ENCODE measurements at regions not wholly inside any gene's neighbourhood (a gene's known extent, or its start where the extent isn't known, plus 50 kb on each side); places are given as distances from the start of the nearest gene placed in this dataset.
A peak's percentile ranks its signal among the peaks of the same experiment; 100 is the strongest.

DNA sequence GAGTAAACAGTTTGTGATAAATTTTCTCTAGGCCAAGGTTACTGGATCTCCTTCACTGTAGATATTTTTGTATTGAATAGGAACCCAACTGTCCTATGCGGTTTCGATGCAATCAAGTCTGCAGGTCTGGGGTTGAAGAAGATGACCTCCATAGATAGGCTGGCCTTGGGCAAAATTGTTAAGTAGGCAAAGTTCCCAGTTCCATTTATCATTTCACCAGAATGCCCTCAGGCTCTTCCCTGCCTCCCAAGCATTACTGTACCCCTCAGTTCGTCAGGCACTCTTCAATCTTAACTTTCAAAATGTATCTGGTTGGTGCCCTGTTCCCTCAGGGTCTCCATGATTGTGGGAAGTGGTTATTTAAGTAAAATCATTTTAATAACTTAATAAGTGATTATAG lies 1802.9 kb upstream of the WWC1 start:
- intact Hi-C loops (cut with DNase I): no loop called here
- 56 to 82% methylated on average over 3 of the region's 3 CpGs for WGBS, 2 donors
- Histone ChIP-seq H3K27ac (ENCODE audit: low read depth in 1 of 2, low read length in 2 of 2) (no peak overlapping the region), H3K4me1 (ENCODE audit: control insufficient read depth in 1 of 2, insufficient read depth in 2 of 2, low read length in 2 of 2) (no peaks in the 10 kb centered on the region), H3K9me3 (ENCODE audit: control insufficient read depth, low read length) (no peaks in the 10 kb centered on the region), H3K27me3 (ENCODE audit: control insufficient read depth in 1 of 2, insufficient read depth in 2 of 2, low read length in 1 of 2) (no peaks in the 10 kb centered on the region), H3K4me3 (ENCODE audit: low read length in 2 of 2) (no peak overlapping the region), H3K36me3 (ENCODE audit: control insufficient read depth in 1 of 2, insufficient read depth in 2 of 2, low read length in 1 of 2) (no peaks in the 10 kb centered on the region)
- no peak for ATAC-seq (ENCODE audit: low FRiP score)
- no peak for DNase-seq

DNA sequence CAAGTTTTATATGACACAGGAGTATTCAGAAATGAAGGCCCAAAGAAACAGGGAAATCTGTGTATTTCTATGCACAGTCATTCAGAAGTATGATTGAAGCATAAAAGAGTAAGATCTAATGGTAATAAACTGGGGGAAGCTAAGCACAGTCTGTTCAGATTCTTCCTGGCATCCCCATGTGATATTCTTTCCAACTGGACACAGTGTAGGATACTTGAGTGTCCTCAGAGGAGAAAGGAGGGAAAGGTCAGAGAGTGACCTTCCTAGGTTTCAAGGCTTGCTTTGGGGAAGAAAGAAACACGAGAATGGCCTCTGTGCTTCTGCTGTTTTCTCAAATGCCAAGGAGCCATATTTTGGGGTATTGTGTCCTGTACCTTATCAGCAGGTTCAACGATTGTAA lies 1798.4 kb upstream of the WWC1 start:
- Histone ChIP-seq H3K4me1 (ENCODE audit: control insufficient read depth in 1 of 2, insufficient read depth in 2 of 2, low read length in 2 of 2) (no peaks in the 10 kb centered on the region), H3K4me3 (ENCODE audit: low read length in 2 of 2) (no peak overlapping the region), H3K9me3 (ENCODE audit: control insufficient read depth, low read length) (no peaks in the 10 kb centered on the region), H3K27ac (ENCODE audit: low read depth in 1 of 2, low read length in 2 of 2) (no peak overlapping the region), H3K27me3 (ENCODE audit: control insufficient read depth in 1 of 2, insufficient read depth in 2 of 2, low read length in 1 of 2) (no peaks in the 10 kb centered on the region), H3K36me3 (ENCODE audit: control insufficient read depth in 1 of 2, insufficient read depth in 2 of 2, low read length in 1 of 2) (no peaks in the 10 kb centered on the region)
- intact Hi-C loops (cut with DNase I): no loop called here
- no peak for ATAC-seq (ENCODE audit: low FRiP score)
- DNase-seq: no peak
- WGBS, 2 donors: 54 to 58% methylated on average over 2 of the region's 2 CpGs

- intact Hi-C loops (cut with DNase I): no loop called here
- Histone ChIP-seq H3K9me3 (ENCODE audit: control insufficient read depth, low read length) (no peaks in the 10 kb centered on the region), H3K27me3 (ENCODE audit: control insufficient read depth in 1 of 2, insufficient read depth in 2 of 2, low read length in 1 of 2) (no peaks in the 10 kb centered on the region), H3K27ac (ENCODE audit: low read depth in 1 of 2, low read length in 2 of 2) (no peak overlapping the region), H3K36me3 (ENCODE audit: control insufficient read depth in 1 of 2, insufficient read depth in 2 of 2, low read length in 1 of 2) (no peaks in the 10 kb centered on the region), H3K4me3 (ENCODE audit: low read length in 2 of 2) (no peak overlapping the region), H3K4me1 (ENCODE audit: control insufficient read depth in 1 of 2, insufficient read depth in 2 of 2, low read length in 2 of 2) (no peaks in the 10 kb centered on the region)
- no peak for DNase-seq
- peak; percentile 36 for ATAC-seq (ENCODE audit: low FRiP score)
- WGBS, 2 donors: 76 to 77% methylated on average over 7 of the region's 7 CpGs
Measured at GRCh38 chr5:166493612-166494011, 1797.8 kb upstream of the WWC1 start.

GRCh38 chr5:166497496-166498104 lies 1793.8 kb upstream of the WWC1 start:
- intact Hi-C loops (cut with DNase I): no loop called here
- no peaks in the 10 kb centered on the region for H3K36me3 ChIP-seq (ENCODE audit: control insufficient read depth in 1 of 2, insufficient read depth in 2 of 2, low read length in 1 of 2)
- H3K27ac ChIP-seq (ENCODE audit: low read depth in 1 of 2, low read length in 2 of 2): no peak overlapping the region
- WGBS, 2 donors: 54 to 60% methylated on average over 3 of the region's 3 CpGs
- ATAC-seq (ENCODE audit: low FRiP score): no peak
- no peaks in the 10 kb centered on the region for H3K9me3 ChIP-seq (ENCODE audit: control insufficient read depth, low read length)
- no peak overlapping the region for H3K4me3 ChIP-seq (ENCODE audit: low read length in 2 of 2)
- no peak for DNase-seq
- no peaks in the 10 kb centered on the region for H3K4me1 ChIP-seq (ENCODE audit: control insufficient read depth in 1 of 2, insufficient read depth in 2 of 2, low read length in 2 of 2)
- H3K27me3 ChIP-seq (ENCODE audit: control insufficient read depth in 1 of 2, insufficient read depth in 2 of 2, low read length in 1 of 2): no peaks in the 10 kb centered on the region

DNA sequence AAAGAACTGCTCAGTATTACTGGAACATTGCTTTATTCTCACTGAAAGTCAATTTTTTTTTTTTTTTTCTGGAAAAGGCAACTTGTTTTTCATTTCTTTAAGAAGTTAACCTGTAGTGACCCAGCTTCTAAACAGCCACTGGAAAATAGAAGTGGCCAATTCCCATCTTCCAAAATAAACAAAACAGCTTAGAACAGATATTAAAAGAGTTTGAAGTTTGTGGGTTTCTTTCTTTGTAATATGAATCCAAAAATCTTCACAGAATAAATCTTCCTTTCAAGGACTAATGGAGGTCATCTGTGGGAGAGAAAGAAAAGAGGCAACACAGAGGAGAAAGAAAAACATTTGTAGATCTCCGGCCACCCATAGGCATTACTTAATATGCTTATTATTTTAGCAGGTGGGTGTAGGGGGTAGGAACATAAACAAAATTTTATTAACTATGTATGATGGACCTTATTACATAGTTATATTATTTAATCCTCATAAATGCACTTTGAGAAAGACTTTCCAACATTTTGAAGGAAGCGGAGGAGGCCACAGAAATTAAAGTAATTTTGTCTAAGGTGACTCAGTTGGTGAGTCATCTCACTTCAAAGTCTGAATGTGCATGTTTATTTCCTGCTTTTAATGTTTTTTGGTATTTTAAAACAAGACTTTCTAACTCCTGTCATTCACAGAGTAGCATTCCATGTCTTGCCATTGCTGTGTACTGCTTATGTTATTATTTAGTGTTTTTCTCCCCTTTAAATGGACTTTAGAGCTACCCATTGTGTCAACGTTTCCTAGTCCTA lies 1791.8 kb upstream of the WWC1 start:
- DNase-seq (no peak), ATAC-seq (ENCODE audit: low FRiP score) (no peak)
- Histone ChIP-seq H3K27me3 (ENCODE audit: control insufficient read depth in 1 of 2, insufficient read depth in 2 of 2, low read length in 1 of 2) (no peaks in the 10 kb centered on the region), H3K27ac (ENCODE audit: low read depth in 1 of 2, low read length in 2 of 2) (no peak overlapping the region), H3K4me1 (ENCODE audit: control insufficient read depth in 1 of 2, insufficient read depth in 2 of 2, low read length in 2 of 2) (no peaks in the 10 kb centered on the region), H3K4me3 (ENCODE audit: low read length in 2 of 2) (no peak overlapping the region), H3K36me3 (ENCODE audit: control insufficient read depth in 1 of 2, insufficient read depth in 2 of 2, low read length in 1 of 2) (no peaks in the 10 kb centered on the region), H3K9me3 (ENCODE audit: control insufficient read depth, low read length) (no peaks in the 10 kb centered on the region)
- intact Hi-C loops (cut with DNase I): no loop called here
- WGBS, 2 donors: 49 to 55% methylated on average over 3 of the region's 3 CpGs

DNA sequence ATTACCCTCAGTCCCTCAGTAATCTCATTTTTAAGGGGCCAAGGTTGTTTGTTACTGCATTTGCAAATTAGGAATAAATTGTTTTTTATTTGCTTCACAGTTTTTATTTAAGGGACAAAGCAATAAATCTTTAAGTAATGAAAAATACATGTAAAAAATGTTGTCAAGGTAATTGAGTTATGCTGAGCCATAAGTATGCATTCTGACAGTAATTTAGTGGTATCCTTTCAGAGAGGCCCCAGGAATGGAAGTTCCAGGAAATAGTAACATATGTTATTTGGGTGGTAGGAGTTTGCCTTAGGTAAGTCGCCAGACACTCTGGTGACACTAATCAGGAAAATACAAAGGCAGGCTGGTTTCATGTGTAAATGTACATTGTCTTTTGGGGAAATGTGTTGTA lies 1787.9 kb upstream of the WWC1 start:
- Histone ChIP-seq H3K36me3 (ENCODE audit: control insufficient read depth in 1 of 2, insufficient read depth in 2 of 2, low read length in 1 of 2) (no peaks in the 10 kb centered on the region), H3K27me3 (ENCODE audit: control insufficient read depth in 1 of 2, insufficient read depth in 2 of 2, low read length in 1 of 2) (no peaks in the 10 kb centered on the region), H3K4me1 (ENCODE audit: control insufficient read depth in 1 of 2, insufficient read depth in 2 of 2, low read length in 2 of 2) (no peaks in the 10 kb centered on the region), H3K4me3 (ENCODE audit: low read length in 2 of 2) (no peak overlapping the region), H3K27ac (ENCODE audit: low read depth in 1 of 2, low read length in 2 of 2) (no peak overlapping the region), H3K9me3 (ENCODE audit: control insufficient read depth, low read length) (no peaks in the 10 kb centered on the region)
- DNase-seq (no peak), ATAC-seq (ENCODE audit: low FRiP score) (no peak)
- intact Hi-C loops (cut with DNase I): no loop called here
- 68 to 80% methylated on average over 1 of the region's 1 CpG for WGBS, 2 donors

- Histone ChIP-seq H3K4me3 (ENCODE audit: low read length in 2 of 2) (no peak overlapping the region), H3K27ac (ENCODE audit: low read depth in 1 of 2, low read length in 2 of 2) (no peak overlapping the region), H3K4me1 (ENCODE audit: control insufficient read depth in 1 of 2, insufficient read depth in 2 of 2, low read length in 2 of 2) (no peaks in the 10 kb centered on the region), H3K9me3 (ENCODE audit: control insufficient read depth, low read length) (no peaks in the 10 kb centered on the region), H3K27me3 (ENCODE audit: control insufficient read depth in 1 of 2, insufficient read depth in 2 of 2, low read length in 1 of 2) (no peaks in the 10 kb centered on the region), H3K36me3 (ENCODE audit: control insufficient read depth in 1 of 2, insufficient read depth in 2 of 2, low read length in 1 of 2) (no peaks in the 10 kb centered on the region)
- ATAC-seq (ENCODE audit: low FRiP score) (no peak), DNase-seq (no peak)
- WGBS, 2 donors: 86 to 90% methylated on average over 2 of the region's 2 CpGs
- intact Hi-C loops (cut with DNase I): no loop called here
Measured at GRCh38 chr5:166505067-166505466, 1786.4 kb upstream of the WWC1 start.

DNA sequence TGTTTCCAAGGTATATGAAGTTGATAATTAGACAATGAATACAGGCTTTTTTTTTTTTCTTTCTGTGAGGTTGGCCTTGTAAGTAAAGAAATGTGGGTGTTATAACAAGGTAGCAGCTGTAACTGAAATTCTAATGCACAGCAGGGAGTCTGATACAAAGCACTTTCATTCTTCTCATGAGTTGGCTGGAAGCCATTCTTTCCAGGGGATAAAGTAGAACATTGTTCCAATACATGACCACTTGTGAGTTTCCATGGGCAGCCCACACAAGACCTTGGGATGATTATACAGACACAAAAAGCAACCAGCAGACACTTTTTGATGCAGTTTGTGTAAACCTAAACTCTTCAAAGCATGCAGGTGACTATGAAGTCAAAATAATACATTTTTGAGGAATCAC lies 1785.9 kb upstream of the WWC1 start:
- ATAC-seq (ENCODE audit: low FRiP score) (no peak), DNase-seq (no peak)
- H3K4me3 ChIP-seq (ENCODE audit: low read length in 2 of 2): no peak overlapping the region
- H3K36me3 ChIP-seq (ENCODE audit: control insufficient read depth in 1 of 2, insufficient read depth in 2 of 2, low read length in 1 of 2): no peaks in the 10 kb centered on the region
- no peaks in the 10 kb centered on the region for H3K9me3 ChIP-seq (ENCODE audit: control insufficient read depth, low read length)
- intact Hi-C loops (cut with DNase I): no loop called here
- H3K4me1 ChIP-seq (ENCODE audit: control insufficient read depth in 1 of 2, insufficient read depth in 2 of 2, low read length in 2 of 2): no peaks in the 10 kb centered on the region
- H3K27me3 ChIP-seq (ENCODE audit: control insufficient read depth in 1 of 2, insufficient read depth in 2 of 2, low read length in 1 of 2): no peaks in the 10 kb centered on the region
- no peak overlapping the region for H3K27ac ChIP-seq (ENCODE audit: low read depth in 1 of 2, low read length in 2 of 2)

- intact Hi-C loops (cut with DNase I): no loop called here
- WGBS, 2 donors: 64 to 65% methylated on average over 2 of the region's 2 CpGs
- no peak overlapping the region for H3K27ac ChIP-seq (ENCODE audit: low read depth in 1 of 2, low read length in 2 of 2)
Measured at GRCh38 chr5:166507810-166508425, 1783.5 kb upstream of the WWC1 start.

More at GRCh38 chr5:166507810-166508425, 1783.5 kb upstream of the WWC1 start:
- Histone ChIP-seq H3K36me3 (ENCODE audit: control insufficient read depth in 1 of 2, insufficient read depth in 2 of 2, low read length in 1 of 2) (no peaks in the 10 kb centered on the region), H3K4me1 (ENCODE audit: control insufficient read depth in 1 of 2, insufficient read depth in 2 of 2, low read length in 2 of 2) (no peaks in the 10 kb centered on the region), H3K9me3 (ENCODE audit: control insufficient read depth, low read length) (no peaks in the 10 kb centered on the region), H3K27me3 (ENCODE audit: control insufficient read depth in 1 of 2, insufficient read depth in 2 of 2, low read length in 1 of 2) (no peaks in the 10 kb centered on the region), H3K4me3 (ENCODE audit: low read length in 2 of 2) (no peak overlapping the region)
- ATAC-seq (ENCODE audit: low FRiP score) (no peak), DNase-seq (no peak)

Data from aorta (tissue), 5 donors.